Mucosa of gallbladder (tissue), 1 donor: ENCODE measurements at regions not wholly inside any gene's neighbourhood (a gene's known extent, or its start where the extent isn't known, plus 50 kb on each side); places are given as distances from the start of the nearest gene placed in this dataset.

Experiments used
- DNase-seq: peaks from one replicate; pipeline ENCODE4 v3.0.0-alpha.2; 2020; ENCODE audit warnings: low spot score
- donor health status: DM: no; HTN: no; CAD: no.

GRCh38 chr13:61029064-61029463 lies 386.6 kb downstream of the PCDH20 start:
- DNase-seq, result no peak

- DNase-seq, result no peak
These were observed 391.6 kb downstream of the PCDH20 start for GRCh38 chr13:61024046-61024445.

- no peak for DNase-seq
These were observed 393.8 kb downstream of the PCDH20 start for GRCh38 chr13:61021838-61022237.

- DNase-seq, result no peak
These were observed 401.9 kb downstream of the PCDH20 start for GRCh38 chr13:61013796-61014195.

GRCh38 chr13:61010358-61010757 lies 405.3 kb downstream of the PCDH20 start:
- no peak for DNase-seq

- DNase-seq, result no peak
These were observed 413.0 kb downstream of the PCDH20 start for GRCh38 chr13:61002686-61003085.

- no peak for DNase-seq
These were observed 425.5 kb downstream of the PCDH20 start for GRCh38 chr13:60990032-60990733.

GRCh38 chr13:60986301-60986700 lies 429.3 kb downstream of the PCDH20 start:
- no peak for DNase-seq

GRCh38 chr13:60981407-60981806 lies 434.2 kb downstream of the PCDH20 start:
- no peak for DNase-seq

- DNase-seq, result no peak
These were observed 439.3 kb downstream of the PCDH20 start for GRCh38 chr13:60976367-60976766.

GRCh38 chr13:60974296-60974695 lies 441.4 kb downstream of the PCDH20 start:
- no peak for DNase-seq

- DNase-seq, result no peak
These were observed 442.1 kb downstream of the PCDH20 start for GRCh38 chr13:60973529-60973928.

GRCh38 chr13:60970736-60971135 lies 444.9 kb downstream of the PCDH20 start:
- DNase-seq, result no peak

- DNase-seq, result no peak
These were observed 446.0 kb downstream of the PCDH20 start for GRCh38 chr13:60969656-60970055.

GRCh38 chr13:60959427-60959826 lies 456.2 kb downstream of the PCDH20 start:
- no peak for DNase-seq

GRCh38 chr13:60957816-60958215 lies 457.8 kb downstream of the PCDH20 start:
- DNase-seq, result no peak

- no peak for DNase-seq
These were observed 470.3 kb downstream of the PCDH20 start for GRCh38 chr13:60945396-60945795.

GRCh38 chr13:60944863-60945262 lies 470.8 kb downstream of the PCDH20 start:
- DNase-seq, result no peak

GRCh38 chr13:60944016-60944415 lies 471.6 kb downstream of the PCDH20 start:
- no peak for DNase-seq

GRCh38 chr13:60936281-60936680 lies 479.4 kb downstream of the PCDH20 start:
- DNase-seq, result no peak

- DNase-seq, result no peak
These were observed 482.0 kb downstream of the PCDH20 start for GRCh38 chr13:60933638-60934037.

GRCh38 chr13:60931858-60932546 lies 483.6 kb downstream of the PCDH20 start:
- DNase-seq, result no peak

- no peak for DNase-seq
These were observed 490.0 kb downstream of the PCDH20 start for GRCh38 chr13:60925686-60926085.

GRCh38 chr13:60924856-60925255 lies 490.8 kb downstream of the PCDH20 start:
- no peak for DNase-seq
